Right atrium auricular region (tissue), 2 donors: ENCODE measurements at regions not wholly inside any gene's neighbourhood (a gene's known extent, or its start where the extent isn't known, plus 50 kb on each side); places are given as distances from the start of the nearest gene placed in this dataset.

Experiments
- DNase-seq: peaks from one replicate; pipeline ENCODE4 v3.0.0-alpha.2; 2019; ENCODE audit warnings: low spot score
- H3K27ac ChIP-seq, 2 donors: fragments of 200-600 bp; sonication (generic); 1 replicate in 1 of 2; 2 replicates in 1 of 2; pipeline ENCODE4 v1.5.1; 2016 to 2019
- H3K27me3 ChIP-seq, 2 donors: fragments of 200-600 bp; sonication (generic); one replicate each; pipeline versions ENCODE4 v1.5.1 to v1.6.0; 2017 to 2019
- H3K36me3 ChIP-seq: fragments of 200-600 bp; sonication (generic); one replicate; pipeline ENCODE4 v1.5.1; 2016
- H3K4me1 ChIP-seq, 2 donors: fragments of 200-600 bp; sonication (generic); one replicate each; pipeline versions ENCODE4 v1.5.1 to v1.6.0; 2017 to 2019
- H3K4me3 ChIP-seq, 2 donors: fragments of 200-600 bp; sonication (generic); 1 replicate in 1 of 2; 2 replicates in 1 of 2; pipeline ENCODE4 v1.5.1; 2017 to 2019; ENCODE audit warnings: mild to moderate bottlenecking in 1 of 2, moderate library complexity in 1 of 2
- H3K9me3 ChIP-seq, 2 donors: fragments of 200-600 bp; sonication (generic); one replicate each; pipeline ENCODE4 v1.5.1; 2019
- CTCF ChIP-seq, 2 donors: fragments of 200-600 bp; sonication (generic); IDR thresholded peaks; one replicate each; pipeline ENCODE4 v1.5.1; 2019; ENCODE audit warnings: antibody characterized with exemption in 2 of 2

GRCh38 chr15:96125721-96126415 lies 204.6 kb upstream of the NR2F2 start:
- peaks cover 0 to 10% of the 10 kb centered on the region in 2 donors for H3K4me1 ChIP-seq

GRCh38 chr15:96126859-96127258 lies 203.6 kb upstream of the NR2F2 start:
- peaks cover 0 to under 1% of the 10 kb centered on the region in 2 donors for H3K4me1 ChIP-seq
- no peaks in the 10 kb centered on the region for H3K36me3 ChIP-seq
- H3K4me3 ChIP-seq = no peak overlapping the region
- TF ChIP-seq CTCF (IDR thresholded peaks at IDR 0.05) = no peak
- H3K9me3 ChIP-seq = no peaks in the 10 kb centered on the region
- no peaks in the 10 kb centered on the region for H3K27me3 ChIP-seq
- no peak for DNase-seq
- no peak overlapping the region for H3K27ac ChIP-seq

More at GRCh38 chr15:96125721-96126415, 204.6 kb upstream of the NR2F2 start:
- H3K36me3 ChIP-seq = no peaks in the 10 kb centered on the region
- no peak overlapping the region for H3K27ac ChIP-seq
- H3K4me3 ChIP-seq = no peak overlapping the region
- H3K27me3 ChIP-seq = no peaks in the 10 kb centered on the region
- no peak for TF ChIP-seq CTCF (IDR thresholded peaks at IDR 0.05)
- no peak for DNase-seq
- no peaks in the 10 kb centered on the region for H3K9me3 ChIP-seq

- H3K27ac ChIP-seq = no peak overlapping the region
Observed at GRCh38 chr15:96130734-96131133, 199.8 kb upstream of the NR2F2 start.

GRCh38 chr15:96132126-96132525 lies 198.4 kb upstream of the NR2F2 start:
- no peak overlapping the region for H3K4me3 ChIP-seq
- TF ChIP-seq CTCF (IDR thresholded peaks at IDR 0.05) = no peak

More at GRCh38 chr15:96130734-96131133, 199.8 kb upstream of the NR2F2 start:
- Histone ChIP-seq H3K27me3 (no peaks in the 10 kb centered on the region), H3K4me1 (no peaks in the 10 kb centered on the region), H3K36me3 (no peaks in the 10 kb centered on the region), H3K4me3 (no peak overlapping the region), H3K9me3 (no peaks in the 10 kb centered on the region)
- no peak for DNase-seq
- no peak for TF ChIP-seq CTCF (IDR thresholded peaks at IDR 0.05)

GRCh38 chr15:96135166-96136093 lies 195.1 kb upstream of the NR2F2 start:
- no peaks in the 10 kb centered on the region for H3K4me1 ChIP-seq
- no peak for TF ChIP-seq CTCF (IDR thresholded peaks at IDR 0.05)

More at GRCh38 chr15:96132126-96132525, 198.4 kb upstream of the NR2F2 start:
- Histone ChIP-seq H3K27me3 (no peaks in the 10 kb centered on the region), H3K9me3 (no peaks in the 10 kb centered on the region), H3K4me1 (no peaks in the 10 kb centered on the region), H3K36me3 (no peaks in the 10 kb centered on the region), H3K27ac (no peak overlapping the region)
- DNase-seq = no peak

More at GRCh38 chr15:96135166-96136093, 195.1 kb upstream of the NR2F2 start:
- Histone ChIP-seq H3K27me3 (no peaks in the 10 kb centered on the region), H3K9me3 (no peaks in the 10 kb centered on the region), H3K4me3 (no peak overlapping the region), H3K36me3 (no peaks in the 10 kb centered on the region), H3K27ac (no peak overlapping the region)
- no peak for DNase-seq
